Naive thymus-derived CD8-positive, alpha-beta T cell (primary cell): ENCODE measurements at regions not wholly inside any gene's neighbourhood (a gene's known extent, or its start where the extent isn't known, plus 50 kb on each side); places are given as distances from the start of the nearest gene placed in this dataset.

ENCODE experiments used
- ATAC-seq, 2 donors: fragments of 150-1000 bp; cut with Tn5 transposase in 1 of 2; sonication (Bioruptor Pico), chemical (Tn5 transposase) in 1 of 2; 1 replicate in 1 of 2; 2 replicates in 1 of 2; pipeline ENCODE4 v1.10.0; 2021; ENCODE audit warnings: mild to moderate bottlenecking in 2 of 2, moderate library complexity in 2 of 2
- POLR2A ChIA-PET: fragments of 350-600 bp; sonication (Branson Sonifier 250); formaldehyde crosslinking; loops from one replicate; lab custom pipeline; 2021; ENCODE audit warnings: antibody characterized with exemption; lab: Charles Lee
- DNase-seq, 10 donors: peaks; one replicate each; pipeline versions ENCODE4 v3.0.0 to v3.0.0-alpha.2; 2020 to 2022
- H3K27ac Mint-ChIP-seq, 10 donors: one replicate each; pipeline ENCODE4 v1.8.0; 2020 to 2022; ENCODE audit warnings: mild to moderate bottlenecking in 10 of 10, mixed read lengths in 10 of 10, moderate library complexity in 4 of 10, inconsistent platforms in 1 of 10
- H3K27me3 Mint-ChIP-seq, 5 donors: one replicate each; pipeline ENCODE4 v1.8.0; 2021 to 2022; ENCODE audit warnings: mixed read lengths in 5 of 5
- H3K36me3 Mint-ChIP-seq, 3 donors: one replicate each; pipeline ENCODE4 v1.8.0; 2020 to 2022; ENCODE audit warnings: mixed read lengths in 3 of 3, mild to moderate bottlenecking in 2 of 3, inconsistent platforms in 1 of 3
- H3K4me1 Mint-ChIP-seq, 4 donors: one replicate each; pipeline ENCODE4 v1.8.0; 2021 to 2022; ENCODE audit warnings: mixed read lengths in 4 of 4
- H3K4me3 Mint-ChIP-seq, 10 donors: one replicate each; pipeline ENCODE4 v1.8.0; 2020 to 2022; ENCODE audit warnings: mild to moderate bottlenecking in 10 of 10, mixed read lengths in 10 of 10, moderate library complexity in 6 of 10, inconsistent platforms in 1 of 10
- H3K9me3 Mint-ChIP-seq, 9 donors: one replicate each; pipeline ENCODE4 v1.8.0; 2020 to 2022; ENCODE audit warnings: mixed read lengths in 9 of 9, mild to moderate bottlenecking in 3 of 9, inconsistent platforms in 1 of 9, moderate library complexity in 1 of 9

DNA sequence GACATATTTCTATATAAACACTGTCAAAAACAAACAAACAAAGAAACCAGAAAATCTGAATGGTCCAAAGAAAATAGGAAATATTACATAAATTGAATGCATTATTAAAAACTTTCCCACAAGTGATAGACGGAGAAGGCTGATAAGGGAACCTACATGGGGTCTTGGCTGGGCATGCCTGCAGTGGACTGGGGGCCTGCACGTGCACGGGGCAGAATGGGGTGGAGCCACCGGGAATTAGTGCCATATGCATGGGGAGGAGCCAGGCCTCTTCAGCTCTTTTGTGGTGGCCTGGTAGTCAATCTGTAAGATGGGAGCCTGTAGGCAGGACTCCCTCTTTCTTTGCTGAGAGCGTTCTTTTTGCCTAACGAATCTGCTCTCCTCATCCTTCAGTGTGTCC lies 1031.7 kb upstream of the FBXO33 start:
- Mint-ChIP-seq H3K27ac (no peak overlapping the region), H3K9me3 (peaks cover 0 to 28% (median 10%) of the 10 kb centered on the region in 9 donors), H3K4me1 (no peaks in the 10 kb centered on the region), H3K27me3 (no peaks in the 10 kb centered on the region), H3K4me3 (no peak overlapping the region), H3K36me3 (no peaks in the 10 kb centered on the region)
- ATAC-seq = no peak
- DNase-seq = no peak
- POLR2A ChIA-PET = no interaction called here

GRCh38 chr14:40452674-40453073 lies 1020.4 kb upstream of the FBXO33 start:
- no peak for ATAC-seq
- POLR2A ChIA-PET = no interaction called here

DNA sequence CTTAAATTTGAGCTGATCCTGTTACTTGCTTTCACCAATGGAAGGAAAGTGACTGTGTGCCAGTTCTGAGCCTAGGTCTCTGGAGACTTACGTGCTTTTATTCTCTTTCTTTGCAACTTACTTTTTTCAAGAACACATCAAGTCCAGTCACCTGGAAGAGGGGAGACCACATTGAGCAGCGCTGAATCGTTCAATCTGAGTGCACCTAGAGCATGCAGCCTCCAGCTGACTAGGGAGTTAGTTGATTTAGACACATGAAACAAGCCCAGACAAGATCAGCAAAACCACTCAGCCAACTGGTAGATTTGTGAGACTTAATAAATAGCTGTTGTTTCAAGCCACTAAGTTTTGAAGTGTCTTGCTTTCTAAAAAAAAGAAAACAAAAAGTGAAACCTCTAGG lies 1014.8 kb upstream of the FBXO33 start:
- H3K27me3 Mint-ChIP-seq = no peaks in the 10 kb centered on the region
- ATAC-seq = no peak
- DNase-seq = no peak
- H3K4me3 Mint-ChIP-seq = no peak overlapping the region
- no peak overlapping the region for H3K27ac Mint-ChIP-seq
- POLR2A ChIA-PET = no interaction called here
- no peaks in the 10 kb centered on the region for H3K36me3 Mint-ChIP-seq
- peaks cover 0 to 6% (median 0%) of the 10 kb centered on the region in 9 donors for H3K9me3 Mint-ChIP-seq
- peaks cover 0 to 2% (median 0%) of the 10 kb centered on the region in 4 donors for H3K4me1 Mint-ChIP-seq

More at GRCh38 chr14:40452674-40453073, 1020.4 kb upstream of the FBXO33 start:
- H3K9me3 Mint-ChIP-seq = peaks cover 0 to 8% (median 3%) of the 10 kb centered on the region in 9 donors
- no peak overlapping the region for H3K4me3 Mint-ChIP-seq
- no peaks in the 10 kb centered on the region for H3K4me1 Mint-ChIP-seq
- H3K27ac Mint-ChIP-seq = no peak overlapping the region
- H3K27me3 Mint-ChIP-seq = no peaks in the 10 kb centered on the region
- no peaks in the 10 kb centered on the region for H3K36me3 Mint-ChIP-seq
- no peak for DNase-seq

GRCh38 chr14:40445020-40445419 lies 1012.8 kb upstream of the FBXO33 start:
- H3K9me3 Mint-ChIP-seq = peaks cover 0 to 6% (median 0%) of the 10 kb centered on the region in 9 donors
- H3K27ac Mint-ChIP-seq = no peak overlapping the region
- no peak overlapping the region for H3K4me3 Mint-ChIP-seq
- no peaks in the 10 kb centered on the region for H3K27me3 Mint-ChIP-seq
- no peak for ATAC-seq
- H3K4me1 Mint-ChIP-seq = peaks cover 0 to 2% (median 0%) of the 10 kb centered on the region in 4 donors
- POLR2A ChIA-PET = no interaction called here
- no peak for DNase-seq
- no peaks in the 10 kb centered on the region for H3K36me3 Mint-ChIP-seq

DNA sequence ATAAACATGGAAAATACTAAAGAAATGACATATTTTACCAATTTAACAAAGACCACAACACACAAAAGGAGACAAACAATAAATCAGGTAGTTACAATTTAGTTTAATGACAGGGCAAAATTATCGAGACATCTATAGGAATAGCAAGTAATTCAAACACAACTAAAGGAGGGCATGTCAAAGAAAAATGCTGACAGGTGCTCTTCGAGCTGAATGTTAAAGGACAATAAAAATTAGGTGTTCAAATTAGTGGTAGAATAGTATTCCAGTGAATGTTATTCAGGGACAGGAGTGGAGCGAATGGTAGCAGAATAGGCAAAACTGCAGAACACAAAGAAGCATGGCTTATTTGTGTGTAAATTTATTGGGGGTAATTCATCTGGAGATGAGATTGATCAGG lies 1004.3 kb upstream of the FBXO33 start:
- H3K27me3 Mint-ChIP-seq = no peaks in the 10 kb centered on the region
- DNase-seq (no peak), ATAC-seq (no peak)
- H3K36me3 Mint-ChIP-seq = no peaks in the 10 kb centered on the region
- peaks cover 0 to 4% (median 0%) of the 10 kb centered on the region in 9 donors for H3K9me3 Mint-ChIP-seq
- H3K4me3 Mint-ChIP-seq = no peak overlapping the region
- H3K27ac Mint-ChIP-seq = no peak overlapping the region
- no peaks in the 10 kb centered on the region for H3K4me1 Mint-ChIP-seq
- POLR2A ChIA-PET = no interaction called here

DNA sequence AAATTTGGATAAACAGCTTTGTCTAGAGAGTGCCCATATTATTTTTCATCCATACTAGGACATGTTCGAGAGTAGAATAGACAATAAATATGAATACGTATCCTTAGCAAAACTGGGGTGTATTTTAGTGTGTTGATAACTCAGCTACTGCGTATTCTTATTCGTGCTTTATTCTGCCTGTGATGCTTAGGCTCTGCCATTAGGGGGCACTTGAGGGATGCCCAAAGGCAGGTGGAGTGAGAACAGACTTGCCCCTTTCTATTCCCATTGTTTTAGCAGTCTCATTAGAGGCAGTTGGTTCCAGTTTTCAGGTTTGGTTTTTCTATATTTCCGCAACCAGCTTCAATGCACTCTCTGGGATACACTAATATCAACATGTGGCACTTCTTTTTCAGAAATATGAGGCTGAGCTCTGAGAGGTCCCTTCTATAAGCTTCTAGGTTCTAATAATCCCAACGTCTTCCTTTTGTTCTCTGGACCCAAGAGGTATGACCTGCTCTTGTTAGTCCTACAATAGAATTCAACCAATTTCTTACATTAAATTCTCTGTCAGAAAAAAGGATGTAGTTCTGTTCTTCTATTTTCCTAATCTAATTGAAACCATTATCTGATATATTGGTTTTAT lies 985.7 kb upstream of the FBXO33 start:
- Mint-ChIP-seq H3K27me3 (peaks cover 0 to 1% (median 0%) of the 10 kb centered on the region in 5 donors), H3K4me1 (peaks cover 0 to 3% (median 0%) of the 10 kb centered on the region in 4 donors), H3K4me3 (peak overlapping the region in 4 of 10 donors; percentile 15 to 38 (median 27)), H3K36me3 (no peaks in the 10 kb centered on the region), H3K27ac (no peak overlapping the region), H3K9me3 (peaks cover 0 to 2% (median 0%) of the 10 kb centered on the region in 9 donors)
- POLR2A ChIA-PET = no interaction called here
- DNase-seq (no peak), ATAC-seq (no peak)

DNA sequence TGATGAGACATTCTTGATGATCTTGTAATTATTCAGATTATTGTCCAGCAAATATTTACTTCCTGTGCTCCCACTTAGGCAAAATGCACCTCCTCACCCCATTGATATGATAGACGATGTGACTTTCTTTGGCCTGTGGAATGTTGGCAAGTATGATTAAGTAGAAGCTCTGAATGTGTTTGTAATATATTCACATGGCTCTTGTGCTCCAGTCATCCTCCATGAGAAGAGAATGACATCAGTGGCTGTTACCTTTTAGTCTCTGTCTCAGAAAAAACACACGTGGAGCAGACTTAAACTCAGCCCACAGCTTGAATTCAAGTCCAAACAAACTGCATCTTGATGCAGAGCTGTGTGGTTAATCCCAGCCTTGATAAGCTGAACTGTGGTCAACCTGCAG lies 984.3 kb upstream of the FBXO33 start:
- Mint-ChIP-seq H3K4me3 (no peak overlapping the region), H3K4me1 (peaks cover 0 to 3% (median 0%) of the 10 kb centered on the region in 4 donors), H3K9me3 (peaks cover 0 to 2% (median 0%) of the 10 kb centered on the region in 9 donors), H3K36me3 (no peaks in the 10 kb centered on the region), H3K27ac (no peak overlapping the region), H3K27me3 (peaks cover 0 to 1% (median 0%) of the 10 kb centered on the region in 5 donors)
- ATAC-seq (no peak), DNase-seq (no peak)
- POLR2A ChIA-PET = no interaction called here

DNA sequence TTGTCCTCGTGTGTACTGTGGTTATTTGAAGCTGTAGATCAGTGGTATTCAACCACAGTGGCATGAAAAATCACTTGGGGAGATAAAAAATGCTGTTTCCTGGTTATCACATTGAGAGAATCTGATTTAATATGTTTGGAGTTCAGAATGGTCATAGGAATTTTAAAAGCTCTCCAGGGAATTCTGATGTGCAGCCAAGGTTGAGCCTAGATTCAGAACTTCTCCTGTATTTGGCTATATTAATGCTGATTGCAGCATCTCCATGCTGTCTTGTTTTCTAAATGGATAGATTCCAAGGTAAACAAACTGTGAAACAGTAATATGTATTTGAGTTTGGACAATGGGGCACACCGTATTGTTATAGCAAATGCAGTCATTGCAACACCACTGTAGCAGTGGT lies 982.2 kb upstream of the FBXO33 start:
- DNase-seq = no peak
- Mint-ChIP-seq H3K36me3 (no peaks in the 10 kb centered on the region), H3K27ac (no peak overlapping the region), H3K4me1 (peaks cover 0 to 3% (median 0%) of the 10 kb centered on the region in 4 donors), H3K27me3 (peaks cover 0 to 1% (median 0%) of the 10 kb centered on the region in 5 donors), H3K4me3 (no peak overlapping the region), H3K9me3 (peaks cover 0 to 8% (median 5%) of the 10 kb centered on the region in 9 donors)
- ATAC-seq = no peak
- POLR2A ChIA-PET = no interaction called here

GRCh38 chr14:40413136-40413535 lies 980.9 kb upstream of the FBXO33 start:
- H3K27me3 Mint-ChIP-seq = peaks cover 0 to 1% (median 0%) of the 10 kb centered on the region in 5 donors
- H3K27ac Mint-ChIP-seq = no peak overlapping the region
- ATAC-seq = no peak
- H3K9me3 Mint-ChIP-seq = peaks cover 0 to 18% (median 9%) of the 10 kb centered on the region in 9 donors
- H3K36me3 Mint-ChIP-seq = peaks cover 0 to 4% (median 0%) of the 10 kb centered on the region in 3 donors
- no peak for DNase-seq
- POLR2A ChIA-PET = no interaction called here
- peaks cover 0 to 3% (median 0%) of the 10 kb centered on the region in 4 donors for H3K4me1 Mint-ChIP-seq
- H3K4me3 Mint-ChIP-seq = no peak overlapping the region

- no peak for ATAC-seq
- POLR2A ChIA-PET = no interaction called here
- H3K27ac Mint-ChIP-seq = no peak overlapping the region
- no peaks in the 10 kb centered on the region for H3K27me3 Mint-ChIP-seq
- H3K9me3 Mint-ChIP-seq = peaks cover 0 to 38% (median 21%) of the 10 kb centered on the region in 9 donors
- DNase-seq = no peak
- H3K36me3 Mint-ChIP-seq = peaks cover 0 to 9% (median 0%) of the 10 kb centered on the region in 3 donors
- no peak overlapping the region for H3K4me3 Mint-ChIP-seq
- no peaks in the 10 kb centered on the region for H3K4me1 Mint-ChIP-seq
Measured at GRCh38 chr14:40410708-40411107, 978.5 kb upstream of the FBXO33 start.

DNA sequence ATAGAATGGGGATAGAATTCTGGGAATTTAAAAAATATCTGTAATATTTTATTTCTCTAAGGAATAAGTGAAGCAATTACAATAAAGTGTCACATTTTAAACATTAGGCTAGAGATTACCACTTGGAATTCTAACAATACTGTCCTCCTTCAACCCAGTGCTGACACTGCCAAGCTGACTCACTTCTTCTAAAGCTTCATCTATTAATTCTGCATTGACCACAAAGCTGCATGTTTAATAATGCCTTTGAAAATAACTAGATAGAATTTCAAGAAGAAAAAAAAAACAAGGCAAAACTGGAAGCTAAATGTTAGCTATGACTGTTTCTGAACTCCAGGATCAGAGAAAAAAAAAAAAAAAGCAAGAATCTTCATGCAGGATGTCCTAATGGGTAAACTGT lies 970.7 kb upstream of the FBXO33 start:
- DNase-seq (no peak), ATAC-seq (no peak)
- H3K4me3 Mint-ChIP-seq = no peak overlapping the region
- H3K27ac Mint-ChIP-seq = no peak overlapping the region
- H3K36me3 Mint-ChIP-seq = peaks cover 0 to 5% (median 0%) of the 10 kb centered on the region in 3 donors
- no peaks in the 10 kb centered on the region for H3K4me1 Mint-ChIP-seq
- no peaks in the 10 kb centered on the region for H3K27me3 Mint-ChIP-seq
- POLR2A ChIA-PET = no interaction called here
- peaks cover 0 to 24% (median 14%) of the 10 kb centered on the region in 9 donors for H3K9me3 Mint-ChIP-seq

DNA sequence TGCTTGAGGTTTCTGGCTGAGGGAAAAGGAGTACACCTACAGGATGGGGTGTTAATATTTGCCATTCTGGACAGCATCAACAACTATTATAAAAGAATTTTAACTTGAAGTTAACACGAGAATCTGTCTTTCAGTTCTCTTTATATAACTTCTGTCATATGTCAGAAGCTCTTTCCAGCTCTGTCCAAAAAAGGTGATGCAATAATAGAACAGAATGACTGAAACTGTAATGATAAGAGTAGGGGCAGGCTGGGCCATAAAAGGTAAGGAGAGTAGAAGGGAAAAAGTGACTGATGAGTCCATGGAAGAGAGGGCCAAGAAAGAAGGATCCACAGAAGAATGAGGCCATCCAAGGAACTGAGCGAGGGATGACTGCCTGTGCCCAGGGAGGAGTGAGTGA lies 966.7 kb upstream of the FBXO33 start:
- Mint-ChIP-seq H3K9me3 (peaks cover 0 to 2% (median 0%) of the 10 kb centered on the region in 9 donors), H3K4me3 (no peak overlapping the region)
- POLR2A ChIA-PET = no interaction called here

DNA sequence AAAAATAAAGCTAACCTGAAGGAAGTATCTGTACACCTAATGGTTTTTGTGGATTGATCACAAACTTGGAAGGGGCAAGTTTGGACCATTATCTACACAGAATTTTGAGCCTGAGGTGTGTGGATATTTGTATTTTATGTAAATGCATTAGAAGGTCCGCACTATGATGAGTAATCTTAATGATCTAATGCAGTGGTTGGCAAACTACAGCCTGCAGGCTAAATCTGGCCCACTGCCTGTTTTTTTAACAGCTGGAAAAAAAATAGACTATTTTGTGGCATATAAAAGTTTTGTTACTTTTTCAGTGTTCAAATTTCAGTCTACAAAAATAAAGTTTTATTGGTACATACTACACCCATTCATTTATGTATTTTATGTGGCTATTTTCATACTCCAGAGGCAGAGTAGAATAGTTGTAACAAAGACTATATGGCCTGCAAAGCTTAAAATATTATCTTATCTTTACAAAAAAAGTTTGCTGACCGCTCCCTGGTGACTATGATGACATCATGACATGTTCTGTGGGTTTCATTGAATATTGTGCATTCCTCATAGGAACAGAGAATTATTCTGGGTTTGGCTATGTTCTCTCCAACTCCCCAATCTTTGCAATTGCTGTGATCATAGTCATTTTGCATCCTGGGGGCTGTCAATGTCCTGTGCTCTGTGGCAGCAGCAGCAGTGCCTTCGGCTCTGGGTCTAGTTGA lies 962.6 kb upstream of the FBXO33 start:
- ATAC-seq = no peak
- H3K27ac Mint-ChIP-seq = no peak overlapping the region
- H3K9me3 Mint-ChIP-seq = peaks cover 0 to 2% (median 0%) of the 10 kb centered on the region in 9 donors
- H3K4me1 Mint-ChIP-seq = no peaks in the 10 kb centered on the region
- DNase-seq = no peak
- no peaks in the 10 kb centered on the region for H3K36me3 Mint-ChIP-seq
- no peak overlapping the region for H3K4me3 Mint-ChIP-seq
- POLR2A ChIA-PET = no interaction called here
- no peaks in the 10 kb centered on the region for H3K27me3 Mint-ChIP-seq

More for the DNA sequence above, 966.7 kb upstream of the FBXO33 start:
- no peaks in the 10 kb centered on the region for H3K4me1 Mint-ChIP-seq
- H3K36me3 Mint-ChIP-seq = no peaks in the 10 kb centered on the region
- no peaks in the 10 kb centered on the region for H3K27me3 Mint-ChIP-seq
- ATAC-seq (no peak), DNase-seq (no peak)
- H3K27ac Mint-ChIP-seq = no peak overlapping the region
